OCI-LY7 (cell line): ENCODE measurements at regions not wholly inside any gene's neighbourhood (a gene's known extent, or its start where the extent isn't known, plus 50 kb on each side); places are given as distances from the start of the nearest gene placed in this dataset.

Experiments
- CTCF ChIP-seq: fragments of 200-600 bp; sonication (generic); conservative IDR thresholded peaks from 2 replicates; pipeline ENCODE4 v1.5.1; 2014; ENCODE audit warnings: mild to moderate bottlenecking, antibody characterized with exemption, low read length, moderate library complexity, mixed read lengths
- EZH2phosphoT487 ChIP-seq: fragments of 200-600 bp; sonication (generic); IDR thresholded peaks from 2 replicates; pipeline ENCODE4 v1.6.1; 2018; ENCODE audit warnings: low read depth, borderline replicate concordance, mild to moderate bottlenecking, mixed run types, antibody characterized with exemption, low read length, moderate library complexity, mixed read lengths

- TF ChIP-seq CTCF (no peak), EZH2phosphoT487 (no peak)
Observed at GRCh38 chr16:61179561-61179960, 856.7 kb downstream of the CDH8 start.
